PC-9 (cell line): ENCODE measurements at regions not wholly inside any gene's neighbourhood (a gene's known extent, or its start where the extent isn't known, plus 50 kb on each side); places are given as distances from the start of the nearest gene placed in this dataset.

ENCODE experiments used
- BruUV-seq: library from RNA; stranded (reverse); fragments of 400-500 nt; replicated peaks from 2 replicates; lab custom pipeline; 2021; lab: Mats Ljungman, UMichigan
- CTCF ChIA-PET: fragments of 300-600 bp; sonication (Branson Sonifier 250); formaldehyde crosslinking; loops from one replicate; lab custom pipeline; 2022; ENCODE audit warnings: antibody characterized with exemption; lab: Charles Lee
- POLR2A ChIA-PET: fragments of 300-600 bp; sonication (Branson Sonifier 250); formaldehyde crosslinking; loops from one replicate; lab custom pipeline; 2022; ENCODE audit warnings: antibody characterized with exemption; ENCODE audit not compliant: unreplicated experiment; lab: Charles Lee
- DNase-seq, 2 experiments: peaks; one replicate each; pipeline versions ENCODE4 v3.0.0 to v3.0.0-alpha.2; 2015 to 2022; ENCODE audit warnings: mixed read lengths in 1 of 2
- H2AFZ ChIP-seq: fragments of 200-600 bp; sonication (generic); 2 replicates; pipeline ENCODE4 v1.8.1; 2017; ENCODE audit warnings: antibody characterized with exemption
- H3F3A ChIP-seq: fragments of 200-600 bp; sonication (generic); 2 replicates; pipeline ENCODE4 v1.8.1; 2017; ENCODE audit warnings: antibody characterized with exemption, mild to moderate bottlenecking, low read depth; ENCODE audit not compliant: insufficient read depth
- H3K27ac ChIP-seq: fragments of 200-600 bp; sonication (generic); 2 replicates; pipeline ENCODE4 v1.6.1; 2016; ENCODE audit warnings: mixed run types
- H3K27me3 ChIP-seq: fragments of 200-600 bp; sonication (generic); 2 replicates; pipeline ENCODE4 v1.6.1; 2016; ENCODE audit warnings: low read depth, mixed run types; ENCODE audit not compliant: insufficient read depth
- H3K36me3 ChIP-seq: fragments of 200-600 bp; sonication (generic); 2 replicates; pipeline ENCODE4 v1.6.1; 2016; ENCODE audit warnings: low read depth, mixed run types
- H3K4me1 ChIP-seq: fragments of 200-600 bp; sonication (generic); replicated peaks from 2 replicates; pipeline ENCODE4 v1.6.1; 2016; ENCODE audit warnings: mixed run types; ENCODE audit not compliant: insufficient read depth
- H3K4me2 ChIP-seq: fragments of 200-600 bp; sonication (generic); 2 replicates; pipeline ENCODE4 v1.6.1; 2017; ENCODE audit warnings: mixed run types
- H3K4me3 ChIP-seq: fragments of 200-600 bp; sonication (generic); 2 replicates; pipeline ENCODE4 v1.6.1; 2016; ENCODE audit warnings: mixed run types
- H3K79me2 ChIP-seq: fragments of 200-600 bp; sonication (generic); 2 replicates; pipeline ENCODE4 v1.6.1; 2017; ENCODE audit warnings: low read depth, mixed run types
- H3K9me2 ChIP-seq: fragments of 200-600 bp; sonication (generic); 2 replicates; pipeline ENCODE4 v1.8.1; 2017; ENCODE audit warnings: mild to moderate bottlenecking; ENCODE audit not compliant: insufficient read depth
- H3K9me3 ChIP-seq: fragments of 200-600 bp; sonication (generic); 2 replicates; pipeline ENCODE4 v1.8.1; 2016; ENCODE audit warnings: low read depth; ENCODE audit not compliant: insufficient read depth
- H4K20me1 ChIP-seq: fragments of 200-600 bp; sonication (generic); 2 replicates; pipeline ENCODE4 v1.8.1; 2017; ENCODE audit not compliant: insufficient read depth
- EZH2 ChIP-seq: fragments of 200-600 bp; sonication (generic); IDR thresholded peaks from 2 replicates; pipeline ENCODE4 v1.8.0; 2017; ENCODE audit warnings: antibody characterized with exemption, low read depth
- intact Hi-C: fragments of 100-400 bp; cut with micrococcal nuclease; formaldehyde crosslinking; loops from one replicate; pipeline ENCODE4 v1.10.0; 2022; ENCODE audit not compliant: unreplicated experiment
- TF ChIP-seq, protein P1 (sequence below): fragments of 200-600 bp; sonication (generic); conservative IDR thresholded peaks from 2 replicates; pipeline ENCODE4 v1.6.1; 2017; ENCODE audit warnings: mixed run types, antibody characterized with exemption, mild to moderate bottlenecking, moderate library complexity

DNA sequence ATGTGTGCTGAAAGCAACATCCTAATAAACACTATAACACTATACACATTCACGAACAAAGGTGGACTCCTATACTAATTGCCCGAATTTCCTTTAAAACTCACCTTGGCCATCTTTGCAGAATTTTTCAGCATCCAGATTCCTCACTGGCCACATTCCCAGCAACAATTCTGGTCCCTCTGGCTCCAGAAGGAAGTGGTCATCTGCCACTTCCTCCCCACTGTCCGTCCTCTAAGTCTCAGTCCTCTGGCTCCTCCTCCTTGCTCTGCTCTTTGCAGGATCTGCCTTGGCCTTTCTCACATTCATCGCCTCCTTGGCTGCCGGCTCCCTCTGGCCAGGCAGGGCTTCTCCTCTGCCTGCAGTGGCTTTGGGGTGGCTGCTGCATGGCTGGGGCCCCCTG is 426.0 kb downstream of the FUT8 start:
- H3K4me1 ChIP-seq = no peaks in the 10 kb centered on the region
- ChIA-PET CTCF (no interaction called here), POLR2A (no interaction called here)
- no peaks in the 10 kb centered on the region for H3K27me3 ChIP-seq
- no peaks in the 10 kb centered on the region for H3K79me2 ChIP-seq
- H2AFZ ChIP-seq = no peak overlapping the region
- H3K4me3 ChIP-seq = no peak overlapping the region
- H4K20me1 ChIP-seq = no peaks in the 10 kb centered on the region
- no peaks in the 10 kb centered on the region for H3K9me2 ChIP-seq
- H3K4me2 ChIP-seq = no peak overlapping the region
- no peaks in the 10 kb centered on the region for H3K36me3 ChIP-seq
- H3K27ac ChIP-seq = no peak overlapping the region
- no peak for DNase-seq
- TF ChIP-seq EZH2 = no peak
- TF ChIP-seq, protein P1, sequence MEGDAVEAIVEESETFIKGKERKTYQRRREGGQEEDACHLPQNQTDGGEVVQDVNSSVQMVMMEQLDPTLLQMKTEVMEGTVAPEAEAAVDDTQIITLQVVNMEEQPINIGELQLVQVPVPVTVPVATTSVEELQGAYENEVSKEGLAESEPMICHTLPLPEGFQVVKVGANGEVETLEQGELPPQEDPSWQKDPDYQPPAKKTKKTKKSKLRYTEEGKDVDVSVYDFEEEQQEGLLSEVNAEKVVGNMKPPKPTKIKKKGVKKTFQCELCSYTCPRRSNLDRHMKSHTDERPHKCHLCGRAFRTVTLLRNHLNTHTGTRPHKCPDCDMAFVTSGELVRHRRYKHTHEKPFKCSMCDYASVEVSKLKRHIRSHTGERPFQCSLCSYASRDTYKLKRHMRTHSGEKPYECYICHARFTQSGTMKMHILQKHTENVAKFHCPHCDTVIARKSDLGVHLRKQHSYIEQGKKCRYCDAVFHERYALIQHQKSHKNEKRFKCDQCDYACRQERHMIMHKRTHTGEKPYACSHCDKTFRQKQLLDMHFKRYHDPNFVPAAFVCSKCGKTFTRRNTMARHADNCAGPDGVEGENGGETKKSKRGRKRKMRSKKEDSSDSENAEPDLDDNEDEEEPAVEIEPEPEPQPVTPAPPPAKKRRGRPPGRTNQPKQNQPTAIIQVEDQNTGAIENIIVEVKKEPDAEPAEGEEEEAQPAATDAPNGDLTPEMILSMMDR = no peak
- H3F3A ChIP-seq = no peaks in the 10 kb centered on the region
- no peaks in the 10 kb centered on the region for H3K9me3 ChIP-seq
- intact Hi-C loops = no loop called here
- no TSS peak for BruUV-seq

DNA sequence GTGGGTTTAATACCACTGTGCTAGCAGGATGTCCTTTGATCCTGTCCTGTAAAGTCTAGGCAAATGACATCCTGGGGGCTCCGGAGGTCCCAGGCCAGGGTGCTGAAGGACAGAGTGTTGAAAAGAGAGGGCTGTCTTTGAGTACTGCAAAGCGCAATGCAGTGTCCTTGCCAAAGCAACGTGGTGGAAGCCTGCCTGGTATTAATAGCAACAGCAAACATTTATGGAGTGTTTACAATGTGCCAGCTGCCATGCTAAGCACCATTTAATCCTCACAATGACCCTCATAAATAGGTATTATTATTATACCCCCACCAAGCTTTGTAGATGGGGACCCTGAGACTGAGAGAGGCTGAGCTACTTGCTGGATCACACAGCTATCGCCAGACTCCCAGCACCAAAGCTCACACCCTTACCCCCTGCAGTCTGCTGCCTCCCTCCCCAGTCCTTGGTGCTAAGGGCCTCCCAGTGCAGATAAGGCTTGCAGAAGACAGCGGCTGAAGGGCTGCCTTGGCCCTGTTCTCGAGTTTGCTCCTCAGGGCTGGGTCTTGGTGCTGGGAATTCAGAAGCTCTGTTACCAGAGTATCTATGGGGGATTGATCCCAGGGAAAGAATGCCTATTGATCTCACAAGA is 427.7 kb downstream of the FUT8 start:
- CTCF ChIA-PET = no interaction called here
- intact Hi-C loops = no loop called here

GRCh38 chr14:65840786-65841185 is 428.3 kb downstream of the FUT8 start:
- H3K27me3 ChIP-seq = no peaks in the 10 kb centered on the region
- no peak overlapping the region for H2AFZ ChIP-seq

More for the DNA sequence above, 427.7 kb downstream of the FUT8 start:
- no peak overlapping the region for H3K27ac ChIP-seq
- no TSS peak for BruUV-seq
- no peaks in the 10 kb centered on the region for H3K4me1 ChIP-seq
- H2AFZ ChIP-seq = no peak overlapping the region
- no peaks in the 10 kb centered on the region for H3K9me3 ChIP-seq
- H3K9me2 ChIP-seq = no peaks in the 10 kb centered on the region
- POLR2A ChIA-PET = no interaction called here
- H3K4me3 ChIP-seq = no peak overlapping the region
- H3K27me3 ChIP-seq = no peaks in the 10 kb centered on the region
- no peak for DNase-seq
- TF ChIP-seq EZH2 = no peak
- TF ChIP-seq, protein P1 = no peak
- H3K4me2 ChIP-seq = no peak overlapping the region
- no peaks in the 10 kb centered on the region for H3F3A ChIP-seq
- H3K79me2 ChIP-seq = no peaks in the 10 kb centered on the region
- no peaks in the 10 kb centered on the region for H4K20me1 ChIP-seq
- H3K36me3 ChIP-seq = no peaks in the 10 kb centered on the region

More at GRCh38 chr14:65840786-65841185, 428.3 kb downstream of the FUT8 start:
- H3K36me3 ChIP-seq = no peaks in the 10 kb centered on the region
- BruUV-seq = no TSS peak
- H3K4me3 ChIP-seq = no peak overlapping the region
- no peak overlapping the region for H3K27ac ChIP-seq
- no peaks in the 10 kb centered on the region for H4K20me1 ChIP-seq
- H3F3A ChIP-seq = no peaks in the 10 kb centered on the region
- no peak for DNase-seq
- H3K9me3 ChIP-seq = no peaks in the 10 kb centered on the region
- CTCF ChIA-PET = no interaction called here
- H3K9me2 ChIP-seq = no peaks in the 10 kb centered on the region
- POLR2A ChIA-PET = no interaction called here
- no peak overlapping the region for H3K4me2 ChIP-seq
- H3K79me2 ChIP-seq = no peaks in the 10 kb centered on the region
- H3K4me1 ChIP-seq = no peaks in the 10 kb centered on the region
- TF ChIP-seq, protein P1 = no peak
- no peak for TF ChIP-seq EZH2
- intact Hi-C loops = no loop called here
